CD4-positive, alpha-beta memory T cell (primary cell): ENCODE measurements at regions not wholly inside any gene's neighbourhood (a gene's known extent, or its start where the extent isn't known, plus 50 kb on each side); places are given as distances from the start of the nearest gene placed in this dataset.

Experiments
- CTCF ChIA-PET: fragments of 350-600 bp; sonication (Branson Sonifier 250); formaldehyde crosslinking; loops from one replicate; lab custom pipeline; 2021; ENCODE audit warnings: inconsistent platforms; ENCODE audit not compliant: partially characterized antibody; lab: Charles Lee
- POLR2A ChIA-PET: fragments of 350-600 bp; sonication (Branson Sonifier 250); formaldehyde crosslinking; loops from one replicate; lab custom pipeline; 2021; ENCODE audit not compliant: partially characterized antibody; lab: Charles Lee
- DNase-seq, 5 donors: peaks; one replicate each; pipeline versions ENCODE4 v3.0.0 to v3.0.0-alpha.2; 2020 to 2022; ENCODE audit warnings: mixed read lengths in 1 of 5
- H3K27ac ChIP-seq: one replicate; pipeline ENCODE4 v1.7.0; 2013; ENCODE audit warnings: low read depth, low read length
- H3K27me3 ChIP-seq: 2 replicates; pipeline ENCODE4 v1.7.0; 2013; ENCODE audit warnings: mild to moderate bottlenecking, low read length, moderate library complexity; ENCODE audit not compliant: insufficient read depth
- H3K36me3 ChIP-seq: 2 replicates; pipeline ENCODE4 v1.7.0; 2013; ENCODE audit warnings: mild to moderate bottlenecking, low read length, moderate library complexity; ENCODE audit not compliant: insufficient read depth
- H3K4me1 ChIP-seq: 2 replicates; pipeline ENCODE4 v1.7.0; 2013; ENCODE audit warnings: mild to moderate bottlenecking, low read length, moderate library complexity; ENCODE audit not compliant: insufficient read depth
- H3K4me3 ChIP-seq, 2 donors: one replicate each; pipeline ENCODE4 v1.7.0; 2013; ENCODE audit warnings: low read length in 2 of 2, mild to moderate bottlenecking in 1 of 2
- H3K9me3 ChIP-seq, 2 donors: one replicate each; pipeline ENCODE4 v1.7.0; 2013; ENCODE audit warnings: low read length in 2 of 2, control low read depth in 1 of 2; ENCODE audit not compliant: control insufficient read depth in 1 of 2
- H3K27ac Mint-ChIP-seq, 7 donors: one replicate each; pipeline ENCODE4 v1.8.0; 2020 to 2021; ENCODE audit warnings: mixed read lengths in 7 of 7, mild to moderate bottlenecking in 6 of 7, inconsistent platforms in 3 of 7, moderate library complexity in 3 of 7
- H3K27me3 Mint-ChIP-seq, 2 donors: one replicate each; pipeline ENCODE4 v1.8.0; 2020 to 2021; ENCODE audit warnings: mixed read lengths in 2 of 2
- H3K36me3 Mint-ChIP-seq, 2 donors: one replicate each; pipeline ENCODE4 v1.8.0; 2020 to 2021; ENCODE audit warnings: mixed read lengths in 2 of 2, inconsistent platforms in 1 of 2, mild to moderate bottlenecking in 1 of 2
- H3K4me1 Mint-ChIP-seq, 4 donors: one replicate each; pipeline ENCODE4 v1.8.0; 2020 to 2021; ENCODE audit warnings: mixed read lengths in 4 of 4, mild to moderate bottlenecking in 1 of 4
- H3K4me3 Mint-ChIP-seq, 8 donors: one replicate each; pipeline ENCODE4 v1.8.0; 2020 to 2021; ENCODE audit warnings: mixed read lengths in 8 of 8, mild to moderate bottlenecking in 7 of 8, moderate library complexity in 6 of 8, inconsistent platforms in 3 of 8
- H3K9me3 Mint-ChIP-seq, 8 donors: one replicate each; pipeline ENCODE4 v1.8.0; 2020 to 2021; ENCODE audit warnings: mixed read lengths in 8 of 8, mild to moderate bottlenecking in 5 of 8, inconsistent platforms in 3 of 8, moderate library complexity in 1 of 8
- intact Hi-C: fragments of 100-400 bp; cut with micrococcal nuclease; formaldehyde crosslinking; loops from one replicate; pipeline ENCODE4 v1.15.1; 2023

- H3K36me3 Mint-ChIP-seq = no peaks in the 10 kb centered on the region
- peaks cover 6% of the 10 kb centered on the region in 2 donors for H3K27me3 Mint-ChIP-seq
- Histone ChIP-seq H3K36me3 (no peaks in the 10 kb centered on the region), H3K9me3 (no peaks in the 10 kb centered on the region), H3K27me3 (no peaks in the 10 kb centered on the region), H3K27ac (no peak overlapping the region), H3K4me1 (no peaks in the 10 kb centered on the region), H3K4me3 (no peak overlapping the region)
- H3K9me3 Mint-ChIP-seq = peaks cover 0 to 10% (median 4%) of the 10 kb centered on the region in 8 donors
- DNase-seq = no peak
- no peak overlapping the region for H3K4me3 Mint-ChIP-seq
- POLR2A ChIA-PET = no interaction called here
- H3K27ac Mint-ChIP-seq = no peak overlapping the region
- CTCF ChIA-PET = no interaction called here
- H3K4me1 Mint-ChIP-seq = no peaks in the 10 kb centered on the region
- intact Hi-C loops = no loop called here
Measured at GRCh38 chr3:107150675-107151074, 226.6 kb upstream of the CCDC54 start.

DNA sequence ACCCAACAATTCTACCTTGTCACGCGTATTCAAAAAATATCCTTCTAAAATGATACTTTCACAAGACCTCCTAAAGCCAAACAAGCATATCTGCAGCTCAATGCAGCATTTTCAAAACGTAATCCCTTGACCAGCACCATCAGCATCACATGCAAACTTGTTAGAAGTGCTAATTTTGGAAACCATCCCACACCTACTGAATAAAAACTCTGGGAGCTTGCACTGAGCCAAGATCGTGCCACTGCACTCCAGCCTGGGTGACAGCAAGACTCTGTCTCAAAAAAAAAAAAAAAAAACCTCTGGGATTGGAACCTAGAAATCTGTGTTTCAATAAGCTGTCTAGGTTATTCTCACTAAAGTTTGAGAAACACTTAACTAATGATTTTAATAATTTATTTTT is 223.3 kb upstream of the CCDC54 start:
- Histone ChIP-seq H3K4me3 (no peak overlapping the region), H3K27ac (no peak overlapping the region), H3K36me3 (no peaks in the 10 kb centered on the region), H3K4me1 (no peaks in the 10 kb centered on the region), H3K27me3 (no peaks in the 10 kb centered on the region), H3K9me3 (no peaks in the 10 kb centered on the region)
- ChIA-PET CTCF (no interaction called here), POLR2A (no interaction called here)
- Mint-ChIP-seq H3K4me3 (no peak overlapping the region), H3K9me3 (peaks cover 4 to 29% (median 20%) of the 10 kb centered on the region in 8 donors), H3K27me3 (peaks cover 6% of the 10 kb centered on the region in 2 donors), H3K27ac (no peak overlapping the region), H3K36me3 (peaks cover 0 to 3% of the 10 kb centered on the region in 2 donors), H3K4me1 (no peaks in the 10 kb centered on the region)
- DNase-seq = no peak
- intact Hi-C loops = no loop called here

- Histone ChIP-seq H3K4me3 (no peak overlapping the region), H3K9me3 (no peaks in the 10 kb centered on the region), H3K27ac (no peak overlapping the region), H3K4me1 (no peaks in the 10 kb centered on the region), H3K27me3 (no peaks in the 10 kb centered on the region), H3K36me3 (no peaks in the 10 kb centered on the region)
- H3K27me3 Mint-ChIP-seq = peaks cover 0 to 3% of the 10 kb centered on the region in 2 donors
- no peaks in the 10 kb centered on the region for H3K36me3 Mint-ChIP-seq
- no peak overlapping the region for H3K27ac Mint-ChIP-seq
- H3K4me1 Mint-ChIP-seq = peaks cover 0 to 2% (median 0%) of the 10 kb centered on the region in 4 donors
- H3K9me3 Mint-ChIP-seq = peaks cover 5 to 32% (median 16%) of the 10 kb centered on the region in 8 donors
- CTCF ChIA-PET = no interaction called here
- intact Hi-C loops = no loop called here
- no peak for DNase-seq
- POLR2A ChIA-PET = no interaction called here
- H3K4me3 Mint-ChIP-seq = no peak overlapping the region
Measured at GRCh38 chr3:107172411-107172810, 204.8 kb upstream of the CCDC54 start.

DNA sequence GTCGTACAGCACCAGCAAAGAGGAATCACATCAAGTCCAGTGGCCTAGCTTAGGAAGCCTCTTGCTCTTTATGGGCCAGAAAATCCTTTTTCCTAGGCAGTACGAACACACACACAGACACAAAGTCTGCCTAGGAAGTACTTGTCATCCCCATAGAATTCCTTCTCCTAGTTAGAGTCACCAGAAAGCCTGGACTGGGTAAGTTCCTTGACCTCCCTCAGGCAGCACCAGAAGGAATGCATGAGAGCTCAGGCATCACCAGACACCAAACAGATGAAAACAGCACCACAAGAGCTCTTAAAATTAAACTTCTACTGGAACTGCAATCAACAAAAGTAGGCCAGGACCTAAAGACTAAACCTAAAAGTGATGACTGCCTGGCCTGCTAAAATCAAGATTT is 192.9 kb upstream of the CCDC54 start:
- Mint-ChIP-seq H3K27ac (no peak overlapping the region), H3K4me3 (no peak overlapping the region), H3K27me3 (peaks cover 1 to 7% of the 10 kb centered on the region in 2 donors), H3K36me3 (no peaks in the 10 kb centered on the region), H3K4me1 (no peaks in the 10 kb centered on the region), H3K9me3 (no peaks in the 10 kb centered on the region)
- H3K27me3 ChIP-seq = no peaks in the 10 kb centered on the region
- CTCF ChIA-PET = no interaction called here
- DNase-seq = no peak
- no peak overlapping the region for H3K27ac ChIP-seq
- H3K36me3 ChIP-seq = no peaks in the 10 kb centered on the region
- no peak overlapping the region for H3K4me3 ChIP-seq
- H3K4me1 ChIP-seq = no peaks in the 10 kb centered on the region
- POLR2A ChIA-PET = no interaction called here
- intact Hi-C loops = no loop called here
- no peaks in the 10 kb centered on the region for H3K9me3 ChIP-seq

DNA sequence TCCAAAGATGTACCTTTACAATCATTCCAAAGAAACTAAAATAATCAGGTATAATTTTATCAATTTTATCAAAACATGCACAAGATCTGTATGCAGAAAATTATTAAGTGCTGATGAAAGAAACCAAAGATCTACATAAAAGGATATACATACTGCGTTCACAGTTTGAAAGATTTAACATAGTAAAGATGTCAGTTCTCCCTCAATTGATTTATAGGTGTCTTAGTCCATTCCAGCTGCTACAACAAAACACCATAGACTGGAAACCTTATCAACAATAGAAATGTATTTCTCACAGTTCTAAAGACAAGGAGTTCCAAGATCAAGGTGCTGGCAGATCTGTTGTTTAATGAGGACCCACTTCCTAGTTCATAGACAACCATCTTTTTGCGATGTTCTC is 189.0 kb upstream of the CCDC54 start:
- CTCF ChIA-PET = no interaction called here
- POLR2A ChIA-PET = no interaction called here
- no peaks in the 10 kb centered on the region for H3K4me1 ChIP-seq
- DNase-seq = no peak
- H3K4me3 Mint-ChIP-seq = no peak overlapping the region
- H3K9me3 Mint-ChIP-seq = no peaks in the 10 kb centered on the region
- H3K36me3 Mint-ChIP-seq = no peaks in the 10 kb centered on the region
- H3K4me3 ChIP-seq = no peak overlapping the region
- intact Hi-C loops = no loop called here
- H3K27ac ChIP-seq = no peak overlapping the region
- H3K27me3 ChIP-seq = no peaks in the 10 kb centered on the region
- peaks cover 0 to 2% of the 10 kb centered on the region in 2 donors for H3K27me3 Mint-ChIP-seq
- no peaks in the 10 kb centered on the region for H3K9me3 ChIP-seq
- H3K4me1 Mint-ChIP-seq = no peaks in the 10 kb centered on the region
- H3K27ac Mint-ChIP-seq = no peak overlapping the region
- H3K36me3 ChIP-seq = no peaks in the 10 kb centered on the region

DNA sequence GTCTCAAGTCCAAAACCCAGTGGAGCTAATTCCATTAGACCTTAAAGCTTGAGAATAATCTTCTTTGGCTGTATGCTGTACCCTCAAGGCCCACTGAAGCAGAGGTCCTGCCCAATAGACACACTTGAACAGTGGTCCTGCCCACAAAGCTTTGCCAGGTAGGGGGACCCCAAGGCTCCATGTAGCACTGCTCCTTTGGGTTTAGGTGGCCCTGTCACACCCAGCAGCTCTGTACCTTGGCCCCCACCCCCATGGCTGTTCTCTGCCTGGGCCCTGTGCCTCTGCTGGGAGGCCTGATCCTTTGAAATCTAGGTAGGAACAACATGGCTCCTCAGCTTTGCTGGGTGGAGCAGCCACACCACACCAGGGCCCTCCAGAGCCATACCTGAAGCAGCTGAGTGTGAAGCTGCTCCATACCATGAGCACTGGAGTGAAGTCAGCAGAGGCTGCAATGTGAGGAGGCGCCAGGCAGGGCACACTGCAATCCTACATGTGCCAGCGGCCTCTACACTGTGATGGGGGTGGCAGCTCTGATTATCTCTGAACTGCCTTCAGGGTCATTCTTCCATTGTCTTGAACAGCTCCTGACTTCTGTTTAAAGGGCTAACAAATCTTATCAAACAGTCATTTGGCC is 188.0 kb upstream of the CCDC54 start:
- no peak for DNase-seq
- ChIA-PET POLR2A (no interaction called here), CTCF (no interaction called here)
- Mint-ChIP-seq H3K27me3 (peaks cover 0 to 2% of the 10 kb centered on the region in 2 donors), H3K4me1 (no peaks in the 10 kb centered on the region), H3K4me3 (no peak overlapping the region), H3K36me3 (no peaks in the 10 kb centered on the region), H3K9me3 (no peaks in the 10 kb centered on the region), H3K27ac (no peak overlapping the region)
- no peak overlapping the region for H3K27ac ChIP-seq
- H3K4me3 ChIP-seq = no peak overlapping the region
- no peaks in the 10 kb centered on the region for H3K27me3 ChIP-seq
- no peaks in the 10 kb centered on the region for H3K36me3 ChIP-seq
- H3K4me1 ChIP-seq = no peaks in the 10 kb centered on the region
- H3K9me3 ChIP-seq = no peaks in the 10 kb centered on the region
- intact Hi-C loops = no loop called here

GRCh38 chr3:107193116-107193515 is 184.1 kb upstream of the CCDC54 start:
- Histone ChIP-seq H3K27ac (no peak overlapping the region), H3K9me3 (no peaks in the 10 kb centered on the region), H3K4me3 (no peak overlapping the region), H3K4me1 (no peaks in the 10 kb centered on the region), H3K36me3 (no peaks in the 10 kb centered on the region), H3K27me3 (peaks cover 4% of the 10 kb centered on the region)
- Mint-ChIP-seq H3K9me3 (peaks cover 0 to 2% (median 0%) of the 10 kb centered on the region in 8 donors), H3K4me3 (no peak overlapping the region), H3K36me3 (no peaks in the 10 kb centered on the region), H3K27me3 (peaks cover 4 to 6% of the 10 kb centered on the region in 2 donors), H3K27ac (no peak overlapping the region), H3K4me1 (no peaks in the 10 kb centered on the region)
- intact Hi-C loops = no loop called here
- POLR2A ChIA-PET = no interaction called here
- no peak for DNase-seq
- CTCF ChIA-PET = no interaction called here
